Endothelial cell of umbilical vein (primary cell): ENCODE measurements at regions not wholly inside any gene's neighbourhood (a gene's known extent, or its start where the extent isn't known, plus 50 kb on each side); places are given as distances from the start of the nearest gene placed in this dataset.

Source experiments
- JUN ChIP-seq: IDR thresholded peaks from 2 replicates; pipeline ENCODE4 v1.6.1; 2011; ENCODE audit warnings: borderline replicate concordance, low read depth; ENCODE audit not compliant: insufficient read length, insufficient read depth
- TF ChIP-seq, protein P1 (sequence below), 2 donors: IDR thresholded peaks; 1 replicate in 1 of 2; 2 replicates in 1 of 2; pipeline ENCODE4 v1.5.1; 2011; ENCODE audit warnings: low read length in 2 of 2, mild to moderate bottlenecking in 2 of 2, moderate library complexity in 2 of 2, control low read depth in 1 of 2, inconsistent platforms in 1 of 2, low read depth in 1 of 2; ENCODE audit not compliant: insufficient read depth in 1 of 2; ENCODE audit errors: extremely low read depth in 1 of 2

DNA sequence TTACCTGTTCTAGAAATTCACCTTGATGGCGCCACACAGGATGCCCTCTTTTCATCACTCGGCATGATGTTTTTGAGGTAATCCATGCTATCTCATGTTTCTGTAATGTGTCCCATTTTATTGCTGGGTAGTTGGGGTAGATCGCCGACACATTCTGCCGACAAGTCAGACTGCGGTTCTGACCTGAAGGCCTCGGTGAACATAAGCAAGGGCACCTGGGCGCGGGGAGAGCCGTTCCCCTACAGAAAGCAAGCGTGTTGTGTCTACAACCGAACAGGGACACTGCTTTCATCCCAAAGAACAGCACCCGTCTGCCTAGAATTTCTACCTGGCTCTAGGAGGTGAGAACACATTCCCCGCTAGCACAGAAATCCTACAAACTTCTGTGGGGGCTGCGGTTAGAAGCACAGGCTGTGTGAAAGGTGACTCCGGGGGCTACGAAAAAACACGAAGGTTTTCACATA, 149.2 kb downstream of the PPIAL4G start:
- TF ChIP-seq, protein P1, sequence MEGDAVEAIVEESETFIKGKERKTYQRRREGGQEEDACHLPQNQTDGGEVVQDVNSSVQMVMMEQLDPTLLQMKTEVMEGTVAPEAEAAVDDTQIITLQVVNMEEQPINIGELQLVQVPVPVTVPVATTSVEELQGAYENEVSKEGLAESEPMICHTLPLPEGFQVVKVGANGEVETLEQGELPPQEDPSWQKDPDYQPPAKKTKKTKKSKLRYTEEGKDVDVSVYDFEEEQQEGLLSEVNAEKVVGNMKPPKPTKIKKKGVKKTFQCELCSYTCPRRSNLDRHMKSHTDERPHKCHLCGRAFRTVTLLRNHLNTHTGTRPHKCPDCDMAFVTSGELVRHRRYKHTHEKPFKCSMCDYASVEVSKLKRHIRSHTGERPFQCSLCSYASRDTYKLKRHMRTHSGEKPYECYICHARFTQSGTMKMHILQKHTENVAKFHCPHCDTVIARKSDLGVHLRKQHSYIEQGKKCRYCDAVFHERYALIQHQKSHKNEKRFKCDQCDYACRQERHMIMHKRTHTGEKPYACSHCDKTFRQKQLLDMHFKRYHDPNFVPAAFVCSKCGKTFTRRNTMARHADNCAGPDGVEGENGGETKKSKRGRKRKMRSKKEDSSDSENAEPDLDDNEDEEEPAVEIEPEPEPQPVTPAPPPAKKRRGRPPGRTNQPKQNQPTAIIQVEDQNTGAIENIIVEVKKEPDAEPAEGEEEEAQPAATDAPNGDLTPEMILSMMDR (IDR thresholded peaks at IDR 0.05; ENCODE audit: extremely low read depth in 1 of 2, insufficient read depth in 1 of 2, low read depth in 1 of 2, low read length in 2 of 2) = no peak
- TF ChIP-seq JUN = no peak
